HepG2 (cell line): ENCODE measurements at regions not wholly inside any gene's neighbourhood (a gene's known extent, or its start where the extent isn't known, plus 50 kb on each side); places are given as distances from the start of the nearest gene placed in this dataset.

Source experiments
- ATAC-seq: fragments of 200-7000 bp; cut with Tn5 transposase; 3 replicates; pipeline ENCODE4 v1.9.1; 2020; ENCODE audit warnings: mild to moderate bottlenecking, moderate library complexity
- BruUV-seq: library from RNA; stranded (reverse); fragments of 400-500 nt; replicated peaks from 2 replicates; lab custom pipeline; 2021; lab: Mats Ljungman, UMichigan
- CTCF ChIA-PET: fragments of 300-600 bp; formaldehyde crosslinking; extraction: SDS; loops from one replicate; lab custom pipeline; 2021; ENCODE audit warnings: low total read pairs, inconsistent platforms, low intra/inter-chr PET ratio; lab: Yijun Ruan, JAX
- POLR2A ChIA-PET: fragments of 350-600 bp; sonication (Branson Sonifier 250); formaldehyde crosslinking; loops from one replicate; lab custom pipeline; 2020; ENCODE audit warnings: antibody characterized with exemption, inconsistent platforms; lab: Yijun Ruan, JAX
- DNase-seq: peaks from one replicate; pipeline ENCODE4 v3.0.0-alpha.2; 2015; ENCODE audit warnings: low spot score
- FAIRE-seq: peaks from 3 replicates; lab custom pipeline; 2011; peaks lifted over from hg19 to GRCh38; lab: Jason Lieb, UNC
- H2AFZ ChIP-seq: one replicate; pipeline ENCODE4 v1.6.1; 2011; ENCODE audit warnings: low read length, inconsistent platforms
- H3K27ac ChIP-seq: fragments of 300-600 bp; 3 replicates; pipeline ENCODE4 v1.8.0; 2011; ENCODE audit warnings: mixed run types, mild to moderate bottlenecking, mixed read lengths, low read length, inconsistent platforms; ENCODE audit not compliant: insufficient read depth; ENCODE audit errors: extremely low read length
- H3K27me3 ChIP-seq, 2 experiments: fragments of 200-600 bp in 1 of 2; 2 replicates in 1 of 2; 3 replicates in 1 of 2; pipeline versions ENCODE4 v1.6.0 to v1.8.0; 2011; ENCODE audit warnings: low read length in 2 of 2, mild to moderate bottlenecking in 2 of 2, moderate library complexity in 2 of 2, inconsistent platforms in 1 of 2; ENCODE audit not compliant: insufficient read depth in 2 of 2, control insufficient read depth in 1 of 2
- H3K36me3 ChIP-seq, 2 experiments: fragments of 200-600 bp in 1 of 2; replicated peaks in 1 of 2; 2 replicates in 1 of 2; 3 replicates in 1 of 2; pipeline versions ENCODE4 v1.5.1 to v1.8.0; 2011; ENCODE audit warnings: low read length in 2 of 2, inconsistent platforms in 1 of 2; ENCODE audit not compliant: insufficient read depth in 2 of 2, control insufficient read depth in 1 of 2
- H3K4me1 ChIP-seq: 2 replicates; pipeline ENCODE4 v1.5.1; 2012; ENCODE audit warnings: low read length, inconsistent platforms; ENCODE audit not compliant: insufficient read depth
- H3K4me2 ChIP-seq: 2 replicates; pipeline ENCODE4 v1.6.0; 2011; ENCODE audit warnings: low read depth, low read length, inconsistent platforms
- H3K4me3 ChIP-seq, 3 experiments: fragments of 200-600 bp in 1 of 3; sonication (generic), shearing (Covaris generic) in 1 of 3; replicated peaks in 1 of 3; 2 replicates each; pipeline ENCODE4 v1.5.1; 2011 to 2016; ENCODE audit warnings: low read length in 3 of 3, inconsistent platforms in 2 of 3, low read depth in 2 of 3, mild to moderate bottlenecking in 2 of 3, control low read depth in 1 of 3, mixed read lengths in 1 of 3; ENCODE audit not compliant: insufficient read depth in 1 of 3
- H3K79me2 ChIP-seq: one replicate; pipeline ENCODE4 v1.6.1; 2011; ENCODE audit warnings: low read length, inconsistent platforms; ENCODE audit not compliant: insufficient read depth
- H3K9ac ChIP-seq: 2 replicates; pipeline ENCODE4 v1.6.0; 2011; ENCODE audit warnings: mild to moderate bottlenecking, low read depth, low read length, inconsistent platforms; ENCODE audit not compliant: insufficient read depth
- H3K9me3 ChIP-seq: 2 replicates; pipeline ENCODE4 v1.5.1; 2012; ENCODE audit warnings: mild to moderate bottlenecking, low read length
- H4K20me1 ChIP-seq: 2 replicates; pipeline ENCODE4 v1.6.0; 2011; ENCODE audit warnings: inconsistent platforms, mild to moderate bottlenecking, low read length, moderate library complexity; ENCODE audit not compliant: insufficient read depth
- ARID3A ChIP-seq: IDR thresholded peaks from 2 replicates; pipeline ENCODE4 v1.6.1; 2012; ENCODE audit warnings: low read depth, low read length, improper control_type of control experiment
- CBFB ChIP-seq: sonication (generic); formaldehyde crosslinking; IDR thresholded peaks from 2 replicates; pipeline ENCODE4 v1.4.0; 2020; ENCODE audit warnings: missing genetic modification reagents
- CENPT ChIP-seq: sonication (generic); formaldehyde crosslinking; IDR thresholded peaks from 2 replicates; pipeline ENCODE4 v1.8.0; 2022; ENCODE audit warnings: low read depth, mild to moderate bottlenecking, moderate library complexity, missing genetic modification reagents
- HIC2 ChIP-seq: sonication (generic); formaldehyde crosslinking; IDR thresholded peaks from 2 replicates; pipeline ENCODE4 v1.9.0; 2022; ENCODE audit warnings: low read depth, missing genetic modification reagents
- LCORL ChIP-seq, 2 experiments: fragments of 450-650 bp in 1 of 2; sonication (generic) in 1 of 2; formaldehyde crosslinking in 1 of 2; IDR thresholded peaks; 2 replicates each; pipeline versions ENCODE4 v1.5.0 to v1.6.1; 2017 to 2020; ENCODE audit warnings: antibody characterized with exemption in 1 of 2, missing genetic modification reagents in 1 of 2
- MXI1 ChIP-seq: IDR thresholded peaks from 3 replicates; pipeline ENCODE4 v1.6.1; 2012; ENCODE audit warnings: low read depth, low read length, inconsistent platforms, borderline replicate concordance
- MYNN ChIP-seq: sonication (generic); formaldehyde crosslinking; IDR thresholded peaks from 2 replicates; pipeline ENCODE4 v1.4.0; 2020; ENCODE audit warnings: mild to moderate bottlenecking, low read depth, missing genetic modification reagents
- NRL ChIP-seq: sonication (generic); formaldehyde crosslinking; IDR thresholded peaks from 2 replicates; pipeline ENCODE4 v1.5.0; 2020; ENCODE audit warnings: missing genetic modification reagents, mild to moderate bottlenecking, moderate library complexity, borderline replicate concordance
- RFX5 ChIP-seq: IDR thresholded peaks from 2 replicates; pipeline ENCODE4 v1.6.1; 2011; ENCODE audit warnings: low read depth, low read length, improper control_type of control experiment
- SIX4 ChIP-seq: sonication (generic); formaldehyde crosslinking; IDR thresholded peaks from 2 replicates; pipeline ENCODE4 v1.4.0; 2020; ENCODE audit warnings: missing genetic modification reagents
- SMAD1 ChIP-seq: sonication (generic); formaldehyde crosslinking; IDR thresholded peaks from 2 replicates; pipeline ENCODE4 v1.4.0; 2020; ENCODE audit warnings: missing genetic modification reagents, low read depth, mild to moderate bottlenecking, borderline replicate concordance
- WGBS: methylation state at CpG from one replicate; pipeline ENCODE4 v1.1.6; 2017; ENCODE audit warnings: low lambda C conversion rate; 5-methylcytosine and 5-hydroxymethylcytosine counted together
- in situ Hi-C: cut with HindIII; loops from 2 replicates; pipeline ENCODE4 v1.10.0; 2017; ENCODE audit warnings: low pct_unique_long_range_greater_than_20kb; ENCODE audit not compliant: extremely low pct_ligation_motif_present
- intact Hi-C: fragments of 100-400 bp; cut with micrococcal nuclease; formaldehyde crosslinking; loops from one replicate; pipeline ENCODE4 v1.10.0; 2022; ENCODE audit not compliant: unreplicated experiment
- TF ChIP-seq, protein P1 (sequence below): sonication (generic); formaldehyde crosslinking; IDR thresholded peaks from 2 replicates; pipeline ENCODE4 v1.5.0; 2020; ENCODE audit warnings: mild to moderate bottlenecking, missing genetic modification reagents, borderline replicate concordance

- CTCF ChIA-PET: no interaction called here
- intact Hi-C loops: no loop called here
- TF ChIP-seq MYNN (CRISPR knock-in tag) (no peak), NRL (CRISPR knock-in tag) (no peak), ARID3A (no peak), SIX4 (CRISPR knock-in tag) (no peak), CENPT (no peak), MXI1 (no peak), CBFB (CRISPR knock-in tag) (no peak), RFX5 (no peak), SMAD1 (no peak), HIC2 (CRISPR knock-in tag) (no peak), LCORL (IDR thresholded peaks at IDR 0.05) (no peak), LCORL (CRISPR knock-in tag; IDR thresholded peaks at IDR 0.05) (no peak)
- TF ChIP-seq, protein P1, sequence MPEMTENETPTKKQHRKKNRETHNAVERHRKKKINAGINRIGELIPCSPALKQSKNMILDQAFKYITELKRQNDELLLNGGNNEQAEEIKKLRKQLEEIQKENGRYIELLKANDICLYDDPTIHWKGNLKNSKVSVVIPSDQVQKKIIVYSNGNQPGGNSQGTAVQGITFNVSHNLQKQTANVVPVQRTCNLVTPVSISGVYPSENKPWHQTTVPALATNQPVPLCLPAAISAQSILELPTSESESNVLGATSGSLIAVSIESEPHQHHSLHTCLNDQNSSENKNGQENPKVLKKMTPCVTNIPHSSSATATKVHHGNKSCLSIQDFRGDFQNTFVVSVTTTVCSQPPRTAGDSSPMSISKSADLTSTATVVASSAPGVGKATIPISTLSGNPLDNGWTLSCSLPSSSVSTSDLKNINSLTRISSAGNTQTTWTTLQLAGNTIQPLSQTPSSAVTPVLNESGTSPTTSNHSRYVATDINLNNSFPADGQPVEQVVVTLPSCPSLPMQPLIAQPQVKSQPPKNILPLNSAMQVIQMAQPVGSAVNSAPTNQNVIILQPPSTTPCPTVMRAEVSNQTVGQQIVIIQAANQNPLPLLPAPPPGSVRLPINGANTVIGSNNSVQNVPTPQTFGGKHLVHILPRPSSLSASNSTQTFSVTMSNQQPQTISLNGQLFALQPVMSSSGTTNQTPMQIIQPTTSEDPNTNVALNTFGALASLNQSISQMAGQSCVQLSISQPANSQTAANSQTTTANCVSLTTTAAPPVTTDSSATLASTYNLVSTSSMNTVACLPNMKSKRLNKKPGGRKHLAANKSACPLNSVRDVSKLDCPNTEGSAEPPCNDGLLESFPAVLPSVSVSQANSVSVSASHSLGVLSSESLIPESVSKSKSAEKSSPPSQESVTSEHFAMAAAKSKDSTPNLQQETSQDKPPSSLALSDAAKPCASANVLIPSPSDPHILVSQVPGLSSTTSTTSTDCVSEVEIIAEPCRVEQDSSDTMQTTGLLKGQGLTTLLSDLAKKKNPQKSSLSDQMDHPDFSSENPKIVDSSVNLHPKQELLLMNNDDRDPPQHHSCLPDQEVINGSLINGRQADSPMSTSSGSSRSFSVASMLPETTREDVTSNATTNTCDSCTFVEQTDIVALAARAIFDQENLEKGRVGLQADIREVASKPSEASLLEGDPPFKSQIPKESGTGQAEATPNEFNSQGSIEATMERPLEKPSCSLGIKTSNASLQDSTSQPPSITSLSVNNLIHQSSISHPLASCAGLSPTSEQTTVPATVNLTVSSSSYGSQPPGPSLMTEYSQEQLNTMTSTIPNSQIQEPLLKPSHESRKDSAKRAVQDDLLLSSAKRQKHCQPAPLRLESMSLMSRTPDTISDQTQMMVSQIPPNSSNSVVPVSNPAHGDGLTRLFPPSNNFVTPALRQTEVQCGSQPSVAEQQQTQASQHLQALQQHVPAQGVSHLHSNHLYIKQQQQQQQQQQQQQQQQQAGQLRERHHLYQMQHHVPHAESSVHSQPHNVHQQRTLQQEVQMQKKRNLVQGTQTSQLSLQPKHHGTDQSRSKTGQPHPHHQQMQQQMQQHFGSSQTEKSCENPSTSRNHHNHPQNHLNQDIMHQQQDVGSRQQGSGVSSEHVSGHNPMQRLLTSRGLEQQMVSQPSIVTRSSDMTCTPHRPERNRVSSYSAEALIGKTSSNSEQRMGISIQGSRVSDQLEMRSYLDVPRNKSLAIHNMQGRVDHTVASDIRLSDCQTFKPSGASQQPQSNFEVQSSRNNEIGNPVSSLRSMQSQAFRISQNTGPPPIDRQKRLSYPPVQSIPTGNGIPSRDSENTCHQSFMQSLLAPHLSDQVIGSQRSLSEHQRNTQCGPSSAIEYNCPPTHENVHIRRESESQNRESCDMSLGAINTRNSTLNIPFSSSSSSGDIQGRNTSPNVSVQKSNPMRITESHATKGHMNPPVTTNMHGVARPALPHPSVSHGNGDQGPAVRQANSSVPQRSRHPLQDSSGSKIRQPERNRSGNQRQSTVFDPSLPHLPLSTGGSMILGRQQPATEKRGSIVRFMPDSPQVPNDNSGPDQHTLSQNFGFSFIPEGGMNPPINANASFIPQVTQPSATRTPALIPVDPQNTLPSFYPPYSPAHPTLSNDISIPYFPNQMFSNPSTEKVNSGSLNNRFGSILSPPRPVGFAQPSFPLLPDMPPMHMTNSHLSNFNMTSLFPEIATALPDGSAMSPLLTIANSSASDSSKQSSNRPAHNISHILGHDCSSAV (CRISPR knock-in tag): no peak
Observed at GRCh38 chr2:239731998-239732665, 293.0 kb downstream of the NDUFA10 start.

More at GRCh38 chr2:239731998-239732665, 293.0 kb downstream of the NDUFA10 start:
- H2AFZ ChIP-seq: no peak overlapping the region
- WGBS: 8% methylated on average over 6 of the region's 6 CpGs
- POLR2A ChIA-PET: no interaction called here
- no peak overlapping the region for H3K9ac ChIP-seq
- no peak overlapping the region for H3K4me2 ChIP-seq
- in situ Hi-C loops: no loop called here
- H3K36me3 ChIP-seq: no peaks in the 10 kb centered on the region
- DNase-seq: no peak
- H3K4me1 ChIP-seq: no peaks in the 10 kb centered on the region
- no peak overlapping the region for H3K4me3 ChIP-seq
- FAIRE-seq: no peak
- no peak overlapping the region for H3K27ac ChIP-seq
- no peaks in the 10 kb centered on the region for H3K79me2 ChIP-seq
- ATAC-seq: no peak
- H3K9me3 ChIP-seq: no peaks in the 10 kb centered on the region
- no TSS peak for BruUV-seq
- peaks cover 9% of the 10 kb centered on the region; the same call in 1 of the 2 replicates for H4K20me1 ChIP-seq
- H3K27me3 ChIP-seq: peaks cover 25 to 49% of the 10 kb centered on the region in 2 experiments
